Left lobe of liver (tissue), 2 donors: ENCODE measurements at regions not wholly inside any gene's neighbourhood (a gene's known extent, or its start where the extent isn't known, plus 50 kb on each side); places are given as distances from the start of the nearest gene placed in this dataset.
"Not testable (repeated sequence)": the region's sequence is repeated elsewhere in the genome, so short reads cannot be mapped to it uniquely, and the experiment has no call there.

ENCODE experiments used
- ATAC-seq: fragments of 200-7000 bp; cut with Tn5 transposase; one replicate; pipeline ENCODE4 v1.9.1; 2020; ENCODE audit warnings: mild to moderate bottlenecking, moderate library complexity
- DNase-seq: peaks from one replicate; pipeline ENCODE4 v3.0.0-alpha.2; 2020; ENCODE audit warnings: low spot score
- donor health status: DM: no; HTN: no; CAD: no; lungs with moderate emphysema.
- donor health status: DM: no; HTN: yes; CAD: no.

GRCh38 chr1:38758820-38759219 is 100.8 kb downstream of the RRAGC start:
- ATAC-seq: no peak

GRCh38 chr1:38746941-38747600 is 112.5 kb downstream of the RRAGC start:
- no peak for DNase-seq
- ATAC-seq: no peak

More at GRCh38 chr1:38758820-38759219, 100.8 kb downstream of the RRAGC start:
- DNase-seq: no peak

GRCh38 chr1:38746402-38746935 is 113.1 kb downstream of the RRAGC start:
- DNase-seq: no peak
- no peak for ATAC-seq

DNA sequence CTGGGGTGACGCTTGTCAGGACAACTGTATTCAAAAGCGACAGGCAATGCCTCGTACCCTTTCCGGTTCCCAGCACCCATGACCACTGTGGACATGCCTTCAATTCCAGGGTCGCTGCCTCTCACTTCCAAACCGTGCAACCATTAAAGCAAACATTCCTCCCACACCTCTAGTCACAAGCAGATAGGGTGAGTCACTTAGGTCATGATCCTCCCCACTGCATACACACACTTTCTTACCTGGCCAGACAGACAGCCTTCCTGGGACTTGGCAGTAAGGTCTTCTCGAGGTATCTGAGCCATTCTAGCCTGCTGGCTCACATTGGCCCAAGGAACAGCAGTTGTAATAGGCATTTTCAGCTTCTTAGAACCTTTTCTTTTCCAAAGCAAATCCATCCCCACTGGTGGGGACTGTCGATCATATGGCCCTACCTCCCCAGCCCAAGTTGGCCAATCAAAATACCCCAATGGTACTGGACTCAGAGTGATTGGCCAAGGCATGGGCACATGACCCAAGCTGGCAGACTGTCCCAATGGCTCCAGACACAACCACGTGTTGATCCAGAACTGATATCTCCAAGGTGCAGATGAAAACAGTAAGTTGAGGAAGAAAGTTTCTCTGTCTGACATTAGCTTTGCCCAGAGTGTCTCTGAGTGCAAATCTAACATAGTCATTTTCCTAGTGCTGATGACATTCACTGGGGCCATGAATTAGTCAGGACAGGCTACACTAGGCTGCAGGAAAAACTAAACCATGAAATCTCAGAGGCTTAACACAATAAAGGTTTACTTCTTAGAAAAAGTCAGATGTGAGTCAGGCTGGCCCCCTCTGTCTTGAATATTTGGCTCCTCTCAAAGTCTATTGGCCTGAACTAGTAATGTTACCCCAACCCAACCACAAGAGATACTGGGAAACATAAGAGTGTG is 113.8 kb downstream of the RRAGC start:
- ATAC-seq (no peak), DNase-seq (no peak)

DNA sequence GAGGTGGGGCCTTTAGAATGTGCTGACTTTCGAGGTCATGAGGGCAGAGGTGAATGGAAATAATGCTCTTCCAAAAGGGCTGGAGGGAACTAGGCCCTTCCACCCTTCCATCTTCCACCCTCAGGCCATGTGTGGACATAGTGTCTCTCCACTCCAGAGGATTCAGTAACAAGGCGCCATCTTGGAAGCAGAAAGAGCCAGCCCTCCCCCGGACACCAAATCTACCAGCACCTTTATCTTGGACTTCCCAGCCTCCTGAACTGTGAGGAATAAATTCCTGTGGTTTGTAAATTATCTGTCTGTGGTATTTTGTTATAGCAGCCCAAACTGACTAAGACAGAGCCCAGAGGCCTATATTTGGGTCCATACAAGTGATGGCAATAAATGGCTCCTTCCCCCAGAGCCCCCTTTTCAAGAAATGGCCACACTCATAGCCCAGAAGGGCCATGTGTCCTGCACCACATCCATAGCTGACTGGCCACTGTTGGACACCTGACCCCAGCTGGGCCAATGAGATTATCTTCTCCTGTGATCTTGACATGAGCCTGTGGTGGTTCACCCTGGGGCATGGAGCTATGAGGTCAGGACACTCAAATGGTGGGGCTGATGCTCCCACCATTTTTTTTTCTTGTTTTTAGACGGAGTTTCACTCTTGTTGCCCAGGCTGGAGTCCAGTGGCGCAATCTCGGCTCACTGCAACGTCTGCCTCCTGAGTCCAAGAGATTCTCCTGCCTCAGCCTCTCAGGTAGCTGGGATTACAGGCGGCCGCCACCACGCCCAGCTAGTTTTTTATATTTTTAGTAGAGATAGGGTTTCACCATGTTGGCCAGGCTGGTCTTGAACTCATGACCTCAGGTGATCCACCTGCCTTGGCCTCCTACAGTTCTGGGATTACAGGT is 114.9 kb downstream of the RRAGC start:
- DNase-seq (no peak), ATAC-seq (no peak)

- no peak for ATAC-seq
These were observed 116.4 kb downstream of the RRAGC start for GRCh38 chr1:38743184-38743583.

GRCh38 chr1:38741341-38741740 is 118.2 kb downstream of the RRAGC start:
- DNase-seq (no peak), ATAC-seq (no peak)

More at GRCh38 chr1:38743184-38743583, 116.4 kb downstream of the RRAGC start:
- DNase-seq: no peak

DNA sequence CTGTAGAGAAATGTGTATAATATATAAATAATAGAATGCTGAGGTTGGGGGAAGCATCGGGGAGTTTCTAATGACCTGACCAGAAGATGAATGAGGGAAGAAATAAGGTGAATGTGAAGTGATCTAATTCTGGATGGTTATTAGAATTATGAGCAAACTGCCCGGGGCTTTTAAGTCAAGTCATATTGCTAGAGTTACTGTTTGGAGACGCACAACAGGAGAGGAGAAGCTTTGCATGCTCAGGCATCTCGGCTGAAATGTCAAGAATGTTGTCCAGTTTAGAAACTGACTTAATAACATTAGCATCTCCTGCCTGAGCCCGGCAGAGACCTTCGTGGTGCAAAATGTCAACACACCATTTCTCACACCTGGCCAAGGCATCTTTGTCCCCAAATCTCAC is 119.1 kb downstream of the RRAGC start:
- ATAC-seq (no peak), DNase-seq (no peak)

DNA sequence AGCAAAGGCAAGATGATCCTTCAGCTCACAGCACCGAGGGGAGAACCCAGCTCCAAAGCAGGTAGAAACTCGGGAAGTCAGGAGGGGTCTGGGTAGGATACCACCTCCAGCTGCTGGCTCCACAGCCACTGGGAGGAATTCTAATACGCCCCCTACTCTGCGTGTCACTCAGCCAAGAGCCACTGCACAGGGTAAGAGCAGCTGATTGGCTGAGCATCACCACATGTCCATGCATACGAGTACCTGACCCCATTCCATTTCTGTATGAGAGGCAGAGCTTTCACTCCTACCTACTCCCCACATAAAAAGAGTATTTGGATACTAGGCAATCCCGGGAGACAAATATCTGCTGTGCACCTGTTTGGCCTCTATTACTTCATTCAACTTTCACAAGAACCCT is 121.4 kb downstream of the RRAGC start:
- no peak for DNase-seq
- no peak for ATAC-seq

GRCh38 chr1:38736399-38736798 is 123.2 kb downstream of the RRAGC start:
- no peak for DNase-seq

GRCh38 chr1:38735651-38736161 is 123.9 kb downstream of the RRAGC start:
- DNase-seq: no peak

More at GRCh38 chr1:38736399-38736798, 123.2 kb downstream of the RRAGC start:
- ATAC-seq: no peak

DNA sequence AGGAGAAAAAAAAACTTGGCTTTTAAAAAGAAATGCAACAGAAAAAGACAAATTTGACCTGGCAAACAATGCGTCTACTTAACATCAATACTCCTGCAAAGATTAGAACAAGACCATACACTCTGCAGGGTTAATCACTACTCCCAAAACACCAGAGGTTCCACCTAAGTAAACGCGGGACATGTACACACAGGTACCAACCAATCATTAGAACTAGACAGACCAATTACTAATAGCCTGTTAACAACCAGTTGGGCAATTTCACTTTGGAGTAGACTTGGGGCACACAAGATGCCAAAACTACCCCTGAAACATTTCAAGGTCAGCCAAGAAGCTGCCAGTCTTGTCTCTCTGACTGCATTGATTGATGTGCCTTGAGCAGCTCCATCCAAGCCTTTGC is 125.8 kb downstream of the RRAGC start:
- ATAC-seq (no peak), DNase-seq (no peak)

More at GRCh38 chr1:38735651-38736161, 123.9 kb downstream of the RRAGC start:
- ATAC-seq: no peak

GRCh38 chr1:38730511-38731397 is 128.8 kb downstream of the RRAGC start:
- DNase-seq (no peak), ATAC-seq (no peak)

DNA sequence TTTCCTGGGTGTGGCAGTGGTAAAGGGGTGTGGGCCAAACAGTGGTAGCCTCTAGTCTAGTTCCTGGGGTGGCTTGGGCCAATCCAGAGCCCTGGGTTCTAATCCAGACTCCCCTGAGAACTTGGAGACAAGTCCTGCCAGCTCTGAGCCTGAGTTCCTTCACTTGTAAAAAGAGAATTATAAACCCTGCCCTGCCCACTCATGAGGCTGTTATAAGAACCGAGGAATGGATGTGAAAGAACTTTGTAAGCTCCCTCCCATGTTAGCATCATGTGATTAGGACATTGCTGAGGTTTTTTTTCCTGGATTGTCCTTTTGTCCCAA is 131.0 kb downstream of the RRAGC start:
- no peak for DNase-seq

DNA sequence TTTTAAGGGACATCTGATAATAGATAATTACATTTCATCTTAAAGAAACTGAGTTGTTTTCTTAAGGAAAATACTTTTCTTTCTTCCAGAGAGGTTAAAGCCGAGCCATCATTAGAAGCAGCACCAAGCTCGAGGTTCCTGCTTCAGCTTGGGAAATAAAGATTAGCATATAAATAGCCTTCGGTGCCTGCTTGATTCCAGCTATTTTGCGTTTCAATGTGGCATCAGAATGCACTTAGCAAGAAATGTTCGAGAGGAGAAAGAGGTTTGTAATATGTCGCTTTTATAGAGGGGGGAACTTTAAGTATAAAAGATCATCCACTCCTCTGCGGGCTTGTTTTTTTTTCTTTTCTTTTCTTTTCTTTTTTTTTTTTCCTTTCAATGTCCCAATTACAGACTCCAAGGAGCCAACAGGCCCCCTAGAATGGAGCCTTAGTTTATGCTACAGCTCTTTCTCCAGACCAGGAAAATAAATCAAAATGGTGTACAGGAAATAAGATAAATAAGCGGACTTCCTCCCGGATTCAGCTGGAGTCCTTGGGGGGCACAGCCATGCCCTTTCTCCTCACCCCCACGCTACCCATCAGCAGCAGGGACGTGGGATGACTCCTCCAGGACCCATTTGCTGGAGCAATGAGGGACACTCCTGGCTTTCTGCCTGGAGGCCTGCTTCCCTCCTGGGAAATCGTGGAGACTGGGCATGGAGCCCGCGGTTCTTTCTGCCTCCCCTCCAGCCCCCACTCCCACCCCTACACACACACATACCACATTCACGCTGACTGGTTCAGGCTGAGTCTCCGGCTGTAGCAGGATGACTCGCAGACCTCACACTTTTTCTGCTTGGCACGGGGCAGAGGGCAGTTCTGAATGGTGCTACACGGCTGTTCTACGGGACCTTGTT is 131.6 kb downstream of the RRAGC start:
- DNase-seq (peak; percentile 46), ATAC-seq (peak; percentile 42)

More for the DNA sequence above, 131.0 kb downstream of the RRAGC start:
- no peak for ATAC-seq

DNA sequence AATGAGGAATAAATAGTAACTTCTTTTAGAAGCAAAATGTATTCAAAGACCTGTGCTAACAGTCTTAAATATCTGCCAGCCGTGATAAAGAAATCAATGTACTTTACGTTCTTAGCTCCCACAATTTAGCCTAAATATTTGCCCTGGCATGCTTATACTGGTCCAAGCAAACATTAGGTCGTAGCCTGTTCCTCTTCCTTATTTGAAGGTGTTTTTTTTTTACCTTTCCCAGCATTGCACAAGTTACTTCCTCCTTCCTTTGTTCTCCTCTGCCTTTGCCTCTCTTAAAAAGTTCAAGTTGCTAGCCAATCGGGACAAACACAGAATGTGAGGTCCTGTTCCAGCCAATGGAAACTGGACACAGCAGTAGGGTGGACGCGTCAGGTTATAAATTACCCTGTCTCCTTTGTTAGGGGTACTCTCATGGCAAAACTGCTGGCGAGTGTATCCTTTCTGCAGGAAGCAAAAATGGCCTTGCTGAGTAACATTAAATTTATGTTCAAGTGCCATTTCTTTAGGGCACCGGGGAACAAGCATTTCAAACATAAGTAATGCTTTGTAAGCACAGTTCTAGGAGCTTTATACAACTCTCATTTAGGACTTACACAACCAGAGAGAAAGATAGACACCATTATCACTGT is 134.1 kb downstream of the RRAGC start:
- not testable (repeated sequence) for ATAC-seq, DNase-seq

DNA sequence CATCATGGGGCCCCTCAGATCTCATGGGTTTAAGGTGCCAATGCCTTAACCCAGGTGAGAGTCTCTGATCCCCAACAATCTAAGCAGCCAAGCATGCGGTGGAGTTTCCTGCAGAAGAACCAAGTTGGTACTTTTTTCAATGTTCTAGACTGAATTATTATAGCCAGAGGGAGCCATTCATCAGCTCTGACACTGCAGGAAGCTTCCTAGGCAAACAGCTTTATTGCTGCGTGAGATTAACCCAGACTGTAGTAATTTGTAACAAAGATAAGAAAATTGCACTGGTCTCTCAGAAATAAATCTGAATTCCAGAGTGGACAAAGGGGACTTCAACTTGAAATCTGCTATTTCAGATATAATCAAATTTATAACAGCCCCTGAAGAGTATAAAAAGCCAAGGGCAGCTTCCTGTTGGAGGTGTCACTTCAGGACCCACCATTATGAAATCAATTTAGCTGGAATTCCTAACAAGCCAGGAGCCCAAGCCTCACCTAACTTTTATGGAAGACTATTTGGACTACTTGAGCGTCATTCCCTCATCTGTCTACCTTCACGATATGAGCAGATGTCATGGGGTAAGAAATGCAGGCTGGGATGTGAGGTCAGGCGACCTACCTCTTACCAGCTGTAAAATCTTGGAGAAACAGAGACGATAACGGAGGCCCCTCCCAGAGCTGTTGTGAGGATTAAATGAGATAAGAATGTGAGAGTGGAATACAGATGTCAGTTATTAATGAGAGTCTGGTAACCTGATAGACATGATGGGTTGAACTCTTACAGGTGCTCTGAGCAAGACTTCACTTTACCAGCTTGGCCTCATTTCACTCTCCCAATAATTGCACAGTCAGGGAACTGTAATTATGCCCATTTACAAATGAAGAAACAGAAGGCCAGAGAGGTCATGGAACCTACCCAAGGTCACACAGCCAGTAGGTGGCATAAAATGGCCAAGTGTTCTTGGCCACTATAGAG is 135.1 kb downstream of the RRAGC start:
- DNase-seq (no peak), ATAC-seq (no peak)
